AG04449 (cell line): ENCODE measurements at regions not wholly inside any gene's neighbourhood (a gene's known extent, or its start where the extent isn't known, plus 50 kb on each side); places are given as distances from the start of the nearest gene placed in this dataset.

Source experiments
- CTCF ChIA-PET: fragments of 350-600 bp; formaldehyde crosslinking; extraction: SDS; loops from one replicate; lab custom pipeline; 2021; ENCODE audit warnings: antibody characterized with exemption; lab: Yijun Ruan, JAX
- POLR2A ChIA-PET: fragments of 400-600, 350-600 bp; formaldehyde crosslinking; extraction: SDS; loops from one replicate; lab custom pipeline; 2020; ENCODE audit warnings: antibody characterized with exemption, inconsistent platforms; lab: Yijun Ruan, JAX
- DNase-seq: peaks from one replicate; pipeline ENCODE4 v3.0.0-alpha.2; 2010; ENCODE audit warnings: low read depth, low spot score
- H3K4me3 ChIP-seq: 2 replicates; pipeline ENCODE4 v1.5.1; 2011; ENCODE audit warnings: low read depth, mild to moderate bottlenecking, control low read depth, low read length
- TF ChIP-seq, protein P1 (sequence below): IDR thresholded peaks from one replicate; pipeline ENCODE4 v1.5.1; 2011; ENCODE audit warnings: mild to moderate bottlenecking, moderate library complexity, low read length, control low read depth, inconsistent platforms; ENCODE audit not compliant: insufficient read depth; ENCODE audit errors: missing control alignments

DNA sequence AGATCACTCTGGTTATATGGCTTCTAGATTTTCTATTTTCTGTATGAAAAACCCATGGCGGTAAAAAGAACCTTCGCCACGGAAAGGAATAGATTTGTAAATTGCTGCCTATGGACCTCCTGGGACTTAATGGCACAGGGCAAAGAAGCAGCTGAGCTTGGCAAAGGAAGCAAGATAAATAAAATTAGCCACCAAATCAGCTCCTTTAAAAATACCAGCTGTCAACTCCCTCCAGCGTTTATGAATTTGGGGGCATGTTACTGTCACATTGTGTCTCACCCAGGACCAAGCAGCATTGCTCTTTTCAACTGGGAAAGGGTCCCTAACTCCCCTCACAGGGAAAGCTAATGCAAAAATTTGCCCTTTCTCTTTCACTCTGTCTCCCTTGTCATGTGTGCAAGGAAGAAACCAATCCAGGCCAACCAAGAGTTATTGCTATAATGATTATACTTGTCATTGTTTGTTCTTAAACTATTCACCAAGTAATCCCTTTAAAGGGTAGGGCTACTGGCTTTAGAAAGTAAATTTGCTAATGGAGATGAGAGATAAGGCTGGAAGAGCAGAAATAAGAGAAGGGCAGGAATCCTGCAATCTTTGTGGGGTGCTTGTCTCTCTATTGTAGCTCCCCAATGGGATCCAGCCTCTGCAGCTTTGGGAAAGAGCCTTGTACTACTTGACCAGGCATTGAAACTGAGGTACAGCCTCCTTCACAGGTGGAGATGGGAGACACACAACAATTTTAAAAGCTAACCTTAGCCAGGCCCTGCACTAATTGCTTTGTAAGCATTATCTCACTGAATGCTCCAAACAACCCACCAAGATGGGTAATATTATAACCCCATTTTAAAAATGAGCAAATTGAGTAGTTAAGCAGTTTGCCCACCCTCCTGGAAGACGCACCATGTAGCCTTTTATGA is 119.1 kb upstream of the KLF7 start:
- no peak overlapping the region for H3K4me3 ChIP-seq
- ChIA-PET CTCF (interaction anchor here (0.7 to 4.6 kb wide), 8 partner anchors 9 to 298 kb away, joined by 3 to 20 read pairs (median 3); no protein-coding TSS in a partner anchor), POLR2A (no interaction called here)
- DNase-seq: no peak
- TF ChIP-seq, protein P1, sequence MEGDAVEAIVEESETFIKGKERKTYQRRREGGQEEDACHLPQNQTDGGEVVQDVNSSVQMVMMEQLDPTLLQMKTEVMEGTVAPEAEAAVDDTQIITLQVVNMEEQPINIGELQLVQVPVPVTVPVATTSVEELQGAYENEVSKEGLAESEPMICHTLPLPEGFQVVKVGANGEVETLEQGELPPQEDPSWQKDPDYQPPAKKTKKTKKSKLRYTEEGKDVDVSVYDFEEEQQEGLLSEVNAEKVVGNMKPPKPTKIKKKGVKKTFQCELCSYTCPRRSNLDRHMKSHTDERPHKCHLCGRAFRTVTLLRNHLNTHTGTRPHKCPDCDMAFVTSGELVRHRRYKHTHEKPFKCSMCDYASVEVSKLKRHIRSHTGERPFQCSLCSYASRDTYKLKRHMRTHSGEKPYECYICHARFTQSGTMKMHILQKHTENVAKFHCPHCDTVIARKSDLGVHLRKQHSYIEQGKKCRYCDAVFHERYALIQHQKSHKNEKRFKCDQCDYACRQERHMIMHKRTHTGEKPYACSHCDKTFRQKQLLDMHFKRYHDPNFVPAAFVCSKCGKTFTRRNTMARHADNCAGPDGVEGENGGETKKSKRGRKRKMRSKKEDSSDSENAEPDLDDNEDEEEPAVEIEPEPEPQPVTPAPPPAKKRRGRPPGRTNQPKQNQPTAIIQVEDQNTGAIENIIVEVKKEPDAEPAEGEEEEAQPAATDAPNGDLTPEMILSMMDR: no peak

DNA sequence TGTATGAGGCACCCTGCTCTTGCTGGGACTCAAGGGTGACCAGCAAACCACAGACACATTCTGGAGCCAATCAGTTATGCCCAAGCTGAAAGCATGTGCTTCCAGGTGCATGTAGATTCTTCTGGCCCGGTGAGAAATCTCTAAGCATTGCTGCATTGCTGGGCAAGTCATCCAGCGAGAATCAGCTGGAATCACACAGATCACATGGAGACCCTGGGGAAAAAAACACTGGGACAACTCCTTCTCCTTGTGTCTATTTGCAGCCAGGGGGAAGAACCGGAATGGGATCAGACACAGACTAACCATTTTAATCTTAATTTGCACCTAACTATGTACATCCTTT is 119.7 kb upstream of the KLF7 start:
- no peak overlapping the region for H3K4me3 ChIP-seq
- ChIA-PET CTCF (interaction anchor here (1.0 to 4.6 kb wide), 4 partner anchors 12 to 298 kb away, joined by 3 to 20 read pairs (median 4); no protein-coding TSS in a partner anchor), POLR2A (no interaction called here)
- TF ChIP-seq, protein P1: no peak
- no peak for DNase-seq

DNA sequence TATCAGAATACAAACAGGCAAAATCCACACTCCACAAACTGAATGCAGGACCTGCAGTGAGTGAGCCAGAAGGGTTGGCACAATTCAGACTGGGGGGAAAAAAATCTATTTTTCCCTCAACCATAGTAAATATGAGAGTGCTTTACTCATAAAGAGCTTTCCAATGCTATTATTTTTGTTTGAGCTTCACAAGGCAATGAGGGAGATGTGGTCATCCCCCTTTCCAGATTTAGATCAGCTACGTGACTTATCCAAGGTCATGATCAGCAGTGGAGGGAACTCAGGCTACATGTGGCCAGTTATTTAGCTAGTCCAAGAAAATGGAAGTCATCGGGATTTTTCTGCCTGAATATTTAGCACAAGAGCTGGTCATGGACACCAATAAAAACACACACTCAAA is 120.4 kb upstream of the KLF7 start:
- POLR2A ChIA-PET: no interaction called here
- TF ChIP-seq, protein P1: no peak
- H3K4me3 ChIP-seq: no peak overlapping the region
- DNase-seq: no peak
- CTCF ChIA-PET: interaction anchor here (1.0 to 4.6 kb wide), 4 partner anchors 12 to 299 kb away, joined by 3 to 20 read pairs (median 4); no protein-coding TSS in a partner anchor

DNA sequence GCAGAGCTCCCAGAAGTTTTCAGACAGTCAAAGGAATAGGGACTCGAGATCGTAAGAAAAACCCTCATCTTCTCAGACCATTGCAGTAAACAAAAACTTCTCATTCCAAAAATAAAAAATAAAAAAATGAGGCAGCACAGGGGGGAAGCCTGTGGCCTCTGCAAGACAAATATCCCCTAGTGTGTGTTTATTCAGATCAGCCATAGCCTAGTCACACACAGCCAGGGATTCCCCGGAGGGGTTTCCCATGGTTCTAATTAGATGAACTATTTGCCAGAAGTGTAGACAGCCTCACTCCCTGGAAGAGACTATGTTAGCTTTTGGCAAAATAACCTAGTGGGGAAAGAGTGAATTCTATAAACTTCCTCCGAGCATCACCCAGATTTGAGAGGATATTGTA is 122.9 kb upstream of the KLF7 start:
- CTCF ChIA-PET: no interaction called here
- POLR2A ChIA-PET: no interaction called here
- no peak for DNase-seq
- TF ChIP-seq, protein P1: no peak
- H3K4me3 ChIP-seq: no peak overlapping the region

DNA sequence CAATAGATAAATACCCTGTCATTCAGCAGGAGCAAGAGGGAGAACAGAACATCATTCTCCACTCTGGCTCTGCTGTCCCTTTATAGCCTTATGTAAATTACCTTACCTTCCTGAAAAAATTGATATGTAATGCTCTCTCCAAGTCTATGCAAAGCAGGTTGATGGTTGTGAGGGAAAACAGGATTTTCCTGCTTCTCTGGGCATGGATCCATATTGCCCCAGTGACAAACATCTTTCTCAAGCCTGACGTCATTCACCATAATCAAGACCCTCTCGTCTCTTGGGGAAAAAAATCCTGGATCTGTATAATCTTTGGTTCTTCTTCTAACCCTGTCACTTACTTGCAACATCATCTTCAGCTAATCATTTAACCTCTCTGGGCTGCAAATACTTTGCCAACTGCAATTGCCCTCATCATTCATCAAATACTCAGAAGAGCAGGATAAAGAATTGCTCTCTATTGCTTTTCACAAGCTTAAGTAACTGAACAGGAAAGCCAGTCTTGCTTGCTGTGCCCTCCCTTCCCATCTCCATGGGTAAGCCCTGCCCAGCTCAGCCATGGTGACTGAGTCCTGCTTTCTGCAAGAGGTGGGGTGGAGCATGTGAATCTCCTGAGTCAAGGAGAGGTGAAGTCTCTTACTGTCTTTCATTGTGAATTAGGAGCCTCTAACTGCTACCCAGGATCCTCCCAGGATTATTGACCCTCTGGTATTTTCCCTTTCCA is 123.7 kb upstream of the KLF7 start:
- CTCF ChIA-PET: no interaction called here
- POLR2A ChIA-PET: no interaction called here
- no peak for DNase-seq

More for the DNA sequence above, 123.7 kb upstream of the KLF7 start:
- TF ChIP-seq, protein P1: no peak
- no peak overlapping the region for H3K4me3 ChIP-seq
